Ammon's horn (tissue), 1 donor: ENCODE measurements at regions not wholly inside any gene's neighbourhood (a gene's known extent, or its start where the extent isn't known, plus 50 kb on each side); places are given as distances from the start of the nearest gene placed in this dataset.
"Not testable (repeated sequence)": the region's sequence is repeated elsewhere in the genome, so short reads cannot be mapped to it uniquely, and the experiment has no call there.

Experiments used
- DNase-seq: peaks from one replicate; pipeline ENCODE4 v3.0.0-alpha.2; 2016; ENCODE audit warnings: low spot score

- DNase-seq: no peak
These were observed 958.7 kb downstream of the FSCB start for GRCh38 chr14:43548368-43548767.

- DNase-seq: not testable (repeated sequence)
These were observed 959.5 kb downstream of the FSCB start for GRCh38 chr14:43547596-43547995.

- no peak for DNase-seq
These were observed 965.7 kb downstream of the FSCB start for GRCh38 chr14:43541356-43541755.

- no peak for DNase-seq
These were observed 966.1 kb downstream of the FSCB start for GRCh38 chr14:43540948-43541347.

- DNase-seq: no peak
These were observed 967.9 kb downstream of the FSCB start for GRCh38 chr14:43539210-43539609.

GRCh38 chr14:43535231-43535838, 971.7 kb downstream of the FSCB start:
- DNase-seq: no peak

- no peak for DNase-seq
These were observed 974.2 kb downstream of the FSCB start for GRCh38 chr14:43532825-43533416.

- DNase-seq: no peak
These were observed 978.8 kb downstream of the FSCB start for GRCh38 chr14:43528321-43528720.

- no peak for DNase-seq
These were observed 981.4 kb downstream of the FSCB start for GRCh38 chr14:43525658-43526057.

GRCh38 chr14:43522901-43523300, 984.2 kb downstream of the FSCB start:
- DNase-seq: no peak

- no peak for DNase-seq
These were observed 984.9 kb downstream of the FSCB start for GRCh38 chr14:43522191-43522590.

GRCh38 chr14:43503508-43503907, 1003.6 kb downstream of the FSCB start:
- DNase-seq: no peak

GRCh38 chr14:43492359-43492758, 1014.7 kb downstream of the FSCB start:
- DNase-seq: not testable (repeated sequence)

- DNase-seq: no peak
These were observed 1023.7 kb downstream of the FSCB start for GRCh38 chr14:43483415-43483814.

- DNase-seq: no peak
These were observed 1025.2 kb downstream of the FSCB start for GRCh38 chr14:43481864-43482263.

GRCh38 chr14:43480976-43481375, 1026.1 kb downstream of the FSCB start:
- DNase-seq: no peak

- DNase-seq: no peak
These were observed 1027.4 kb downstream of the FSCB start for GRCh38 chr14:43479596-43480195.

- no peak for DNase-seq
These were observed 1030.3 kb downstream of the FSCB start for GRCh38 chr14:43476822-43477221.

- no peak for DNase-seq
These were observed 1031.3 kb downstream of the FSCB start for GRCh38 chr14:43475757-43476156.

- DNase-seq: no peak
These were observed 1035.5 kb downstream of the FSCB start for GRCh38 chr14:43471595-43471994.

- no peak for DNase-seq
These were observed 1042.1 kb downstream of the FSCB start for GRCh38 chr14:43464968-43465367.

- DNase-seq: no peak
These were observed 1057.8 kb downstream of the FSCB start for GRCh38 chr14:43449291-43449690.

GRCh38 chr14:43438056-43438455, 1069.0 kb downstream of the FSCB start:
- no peak for DNase-seq

- no peak for DNase-seq
These were observed 1088.8 kb downstream of the FSCB start for GRCh38 chr14:43418324-43418723.
